GM18511 (cell line): ENCODE measurements at regions not wholly inside any gene's neighbourhood (a gene's known extent, or its start where the extent isn't known, plus 50 kb on each side); places are given as distances from the start of the nearest gene placed in this dataset.

Experiments
- ATAC-seq: cut with Tn5 transposase; IDR thresholded peaks from one replicate; pipeline ENCODE4 v1.9.1; 2021; ENCODE audit warnings: mild to moderate bottlenecking, moderate library complexity; ENCODE audit not compliant: unreplicated experiment

- ATAC-seq, result no peak
Observed at GRCh38 chr21:41671859-41672542, 94.9 kb downstream of the RIPK4 start.

- no peak for ATAC-seq
Observed at GRCh38 chr21:41671212-41671762, 95.6 kb downstream of the RIPK4 start.

- ATAC-seq, result no peak
Observed at GRCh38 chr21:41670056-41670805, 96.6 kb downstream of the RIPK4 start.

- no peak for ATAC-seq
Observed at GRCh38 chr21:41669533-41669830, 97.4 kb downstream of the RIPK4 start.

- ATAC-seq, result no peak
Observed at GRCh38 chr21:41668686-41669532, 97.9 kb downstream of the RIPK4 start.

GRCh38 chr21:41668051-41668541 is 98.8 kb downstream of the RIPK4 start:
- ATAC-seq, result no peak

- ATAC-seq, result no peak
Observed at GRCh38 chr21:41667136-41667535, 99.7 kb downstream of the RIPK4 start.

GRCh38 chr21:41666641-41667081 is 100.2 kb downstream of the RIPK4 start:
- ATAC-seq, result no peak

GRCh38 chr21:41665766-41666595 is 100.9 kb downstream of the RIPK4 start:
- ATAC-seq, result no peak

- ATAC-seq, result no peak
Observed at GRCh38 chr21:41664881-41665765, 101.7 kb downstream of the RIPK4 start.

GRCh38 chr21:41663805-41664788 is 102.8 kb downstream of the RIPK4 start:
- no peak for ATAC-seq

GRCh38 chr21:41662761-41663160 is 104.1 kb downstream of the RIPK4 start:
- no peak for ATAC-seq

GRCh38 chr21:41662161-41662560 is 104.7 kb downstream of the RIPK4 start:
- ATAC-seq, result no peak

GRCh38 chr21:41660748-41661147 is 106.1 kb downstream of the RIPK4 start:
- no peak for ATAC-seq

- no peak for ATAC-seq
Observed at GRCh38 chr21:41659791-41660560, 106.9 kb downstream of the RIPK4 start.

- ATAC-seq, result no peak
Observed at GRCh38 chr21:41656946-41657525, 109.8 kb downstream of the RIPK4 start.

- ATAC-seq, result no peak
Observed at GRCh38 chr21:41655259-41655658, 111.6 kb downstream of the RIPK4 start.
